ENCODE measurements at regions not wholly inside any gene's neighbourhood (a gene's known extent, or its start where the extent isn't known, plus 50 kb on each side); places are given as distances from the start of the nearest gene placed in this dataset.

DNA sequence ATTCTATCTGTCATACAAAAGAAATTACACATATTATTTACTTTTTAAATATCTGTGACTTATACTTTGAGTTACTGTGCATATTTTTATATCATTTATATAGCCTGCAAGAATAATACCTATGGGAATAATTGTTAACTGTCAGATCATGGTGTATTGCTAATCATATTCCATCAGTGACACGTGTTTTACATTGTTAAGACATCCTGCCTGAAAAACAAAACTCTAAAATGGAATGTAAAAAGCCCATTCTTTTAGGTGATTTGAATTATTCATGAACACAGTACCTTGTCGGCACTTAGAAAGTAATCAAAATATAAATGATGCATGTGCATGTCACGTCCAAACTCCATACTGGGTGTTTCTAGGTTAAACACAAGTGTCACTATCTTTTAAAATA, 533.8 kb upstream of the PCDH9 start:
- Histone ChIP-seq H3K9me3 (no peaks in the 10 kb centered on the region), H3K4me1 (no peaks in the 10 kb centered on the region), H3K27ac (no peak overlapping the region), H3K36me3 (ENCODE audit: low read depth, missing control alignments) (no peaks in the 10 kb centered on the region), H3K27me3 (no peaks in the 10 kb centered on the region), H3K4me3 (no peak overlapping the region)
- WGBS, 2 donors: 90 to 96% methylated on average over 3 of the region's 3 CpGs
- no peak for DNase-seq
- TF ChIP-seq POLR2A (IDR thresholded peaks at IDR 0.05): no peak
- TF ChIP-seq, protein P1, sequence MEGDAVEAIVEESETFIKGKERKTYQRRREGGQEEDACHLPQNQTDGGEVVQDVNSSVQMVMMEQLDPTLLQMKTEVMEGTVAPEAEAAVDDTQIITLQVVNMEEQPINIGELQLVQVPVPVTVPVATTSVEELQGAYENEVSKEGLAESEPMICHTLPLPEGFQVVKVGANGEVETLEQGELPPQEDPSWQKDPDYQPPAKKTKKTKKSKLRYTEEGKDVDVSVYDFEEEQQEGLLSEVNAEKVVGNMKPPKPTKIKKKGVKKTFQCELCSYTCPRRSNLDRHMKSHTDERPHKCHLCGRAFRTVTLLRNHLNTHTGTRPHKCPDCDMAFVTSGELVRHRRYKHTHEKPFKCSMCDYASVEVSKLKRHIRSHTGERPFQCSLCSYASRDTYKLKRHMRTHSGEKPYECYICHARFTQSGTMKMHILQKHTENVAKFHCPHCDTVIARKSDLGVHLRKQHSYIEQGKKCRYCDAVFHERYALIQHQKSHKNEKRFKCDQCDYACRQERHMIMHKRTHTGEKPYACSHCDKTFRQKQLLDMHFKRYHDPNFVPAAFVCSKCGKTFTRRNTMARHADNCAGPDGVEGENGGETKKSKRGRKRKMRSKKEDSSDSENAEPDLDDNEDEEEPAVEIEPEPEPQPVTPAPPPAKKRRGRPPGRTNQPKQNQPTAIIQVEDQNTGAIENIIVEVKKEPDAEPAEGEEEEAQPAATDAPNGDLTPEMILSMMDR (IDR thresholded peaks at IDR 0.05): no peak
- intact Hi-C loops (cut with DNase I; ENCODE audit: low total_unique reads): no loop called here

DNA sequence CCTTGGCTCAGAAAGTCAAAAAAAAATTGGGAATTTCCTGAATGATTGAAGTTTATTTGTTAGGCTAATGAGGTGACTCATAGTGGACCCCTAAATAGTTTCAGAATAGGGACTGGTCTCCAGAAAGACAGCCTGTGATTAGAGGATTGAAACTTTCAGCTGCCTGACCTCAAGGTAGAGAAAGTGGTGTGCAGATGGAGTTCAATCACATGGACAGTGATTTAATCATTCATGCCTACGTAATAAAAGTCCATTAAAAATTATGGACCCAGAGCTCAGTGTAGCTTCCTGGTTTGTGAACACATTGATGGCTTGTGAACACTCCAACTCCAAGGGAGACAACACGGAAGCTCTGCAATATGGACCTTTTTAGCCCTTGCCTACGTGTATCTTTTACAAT, 533.2 kb upstream of the PCDH9 start:
- H3K4me1 ChIP-seq: no peaks in the 10 kb centered on the region
- intact Hi-C loops (cut with DNase I; ENCODE audit: low total_unique reads): no loop called here
- no peak for TF ChIP-seq POLR2A (IDR thresholded peaks at IDR 0.05)
- TF ChIP-seq, protein P1 (IDR thresholded peaks at IDR 0.05): no peak
- H3K36me3 ChIP-seq (ENCODE audit: low read depth, missing control alignments): no peaks in the 10 kb centered on the region
- no peaks in the 10 kb centered on the region for H3K9me3 ChIP-seq
- DNase-seq: no peak
- no peak overlapping the region for H3K27ac ChIP-seq
- H3K4me3 ChIP-seq: no peak overlapping the region
- no peaks in the 10 kb centered on the region for H3K27me3 ChIP-seq
- WGBS, 2 donors: 84 to 90% methylated on average over 3 of the region's 3 CpGs

DNA sequence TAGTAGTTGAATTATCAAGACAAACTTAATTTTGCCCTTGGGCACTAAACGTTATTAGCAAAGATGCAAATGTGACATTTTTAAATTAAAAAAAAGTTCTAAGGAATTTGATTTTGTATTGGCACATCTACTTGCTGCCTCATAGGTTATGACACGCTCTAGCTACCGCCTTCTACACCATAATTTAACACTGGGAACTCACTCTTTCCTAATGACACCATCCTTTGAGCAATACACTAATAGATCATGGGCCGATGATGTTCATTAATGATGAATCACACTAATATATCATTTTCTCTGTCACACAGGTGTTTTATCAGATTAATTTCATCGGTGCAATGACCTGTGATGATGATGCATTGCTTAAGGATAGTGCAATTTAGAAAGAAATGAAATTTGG, 528.8 kb upstream of the PCDH9 start:
- Histone ChIP-seq H3K4me3 (no peak overlapping the region), H3K36me3 (ENCODE audit: low read depth, missing control alignments) (no peaks in the 10 kb centered on the region), H3K27ac (no peak overlapping the region), H3K9me3 (no peaks in the 10 kb centered on the region), H3K4me1 (no peaks in the 10 kb centered on the region), H3K27me3 (no peaks in the 10 kb centered on the region)
- intact Hi-C loops (cut with DNase I; ENCODE audit: low total_unique reads): no loop called here
- DNase-seq: no peak
- TF ChIP-seq, protein P1 (IDR thresholded peaks at IDR 0.05): no peak
- no peak for TF ChIP-seq POLR2A (IDR thresholded peaks at IDR 0.05)
- 91% methylated on average over 5 of the region's 5 CpGs for WGBS, 2 donors

DNA sequence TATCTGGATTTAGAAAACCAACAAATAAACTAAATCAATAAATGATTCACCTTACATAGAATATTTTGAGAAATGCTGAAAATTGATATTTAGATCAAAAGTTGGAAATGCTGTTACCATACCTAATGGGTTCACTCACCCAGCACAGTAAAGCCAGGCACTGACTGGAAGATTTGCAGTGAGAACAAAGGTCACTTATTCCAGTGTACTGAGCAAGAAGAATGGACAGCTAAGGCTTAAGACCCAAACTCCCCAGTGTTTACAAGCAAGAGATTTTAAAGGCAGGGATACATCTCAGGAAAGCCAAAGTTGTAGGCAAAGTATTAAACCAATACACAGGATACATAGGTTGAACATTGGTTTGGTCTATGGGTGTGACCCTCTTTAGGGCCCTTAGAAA, 523.9 kb upstream of the PCDH9 start:
- H3K36me3 ChIP-seq (ENCODE audit: low read depth, missing control alignments): no peaks in the 10 kb centered on the region
- intact Hi-C loops (cut with DNase I; ENCODE audit: low total_unique reads): no loop called here

GRCh38 chr13:67752759-67753158, 522.6 kb upstream of the PCDH9 start:
- 76 to 97% methylated on average over 1 of the region's 1 CpG for WGBS, 2 donors
- no peak overlapping the region for H3K4me3 ChIP-seq

More for the DNA sequence above, 523.9 kb upstream of the PCDH9 start:
- Histone ChIP-seq H3K27ac (no peak overlapping the region), H3K27me3 (no peaks in the 10 kb centered on the region), H3K9me3 (no peaks in the 10 kb centered on the region), H3K4me1 (no peaks in the 10 kb centered on the region), H3K4me3 (no peak overlapping the region)
- no peak for DNase-seq
- TF ChIP-seq POLR2A (IDR thresholded peaks at IDR 0.05): no peak
- TF ChIP-seq, protein P1 (IDR thresholded peaks at IDR 0.05): no peak

More at GRCh38 chr13:67752759-67753158, 522.6 kb upstream of the PCDH9 start:
- Histone ChIP-seq H3K36me3 (ENCODE audit: low read depth, missing control alignments) (no peaks in the 10 kb centered on the region), H3K27me3 (no peaks in the 10 kb centered on the region), H3K9me3 (no peaks in the 10 kb centered on the region), H3K4me1 (no peaks in the 10 kb centered on the region), H3K27ac (no peak overlapping the region)
- DNase-seq: no peak
- intact Hi-C loops (cut with DNase I; ENCODE audit: low total_unique reads): no loop called here
- no peak for TF ChIP-seq POLR2A (IDR thresholded peaks at IDR 0.05)
- TF ChIP-seq, protein P1 (IDR thresholded peaks at IDR 0.05): no peak
